ENCODE measurements at regions not wholly inside any gene's neighbourhood (a gene's known extent, or its start where the extent isn't known, plus 50 kb on each side); places are given as distances from the start of the nearest gene placed in this dataset.

- no peak for DNase-seq (ENCODE audit: low spot score)
- no peak for ATAC-seq
- intact Hi-C loops (cut with DNase I) = no loop called here
Observed at GRCh38 chr12:127556231-127556886, 710.6 kb upstream of the TMEM132C start.

GRCh38 chr12:127558361-127558760 is 708.6 kb upstream of the TMEM132C start:
- intact Hi-C loops (cut with DNase I) = no loop called here
- no peak for DNase-seq (ENCODE audit: low spot score)

GRCh38 chr12:127559349-127560040 is 707.5 kb upstream of the TMEM132C start:
- intact Hi-C loops (cut with DNase I) = no loop called here
- ATAC-seq = peak; percentile 30
- DNase-seq (ENCODE audit: low spot score) = no peak

More at GRCh38 chr12:127558361-127558760, 708.6 kb upstream of the TMEM132C start:
- ATAC-seq = no peak

GRCh38 chr12:127560041-127560478 is 706.9 kb upstream of the TMEM132C start:
- no peak for ATAC-seq
- intact Hi-C loops (cut with DNase I) = no loop called here
- DNase-seq (ENCODE audit: low spot score) = no peak

GRCh38 chr12:127562816-127563215 is 704.2 kb upstream of the TMEM132C start:
- ATAC-seq (no peak), DNase-seq (ENCODE audit: low spot score) (no peak)
- intact Hi-C loops (cut with DNase I) = no loop called here

- intact Hi-C loops (cut with DNase I) = no loop called here
- DNase-seq (ENCODE audit: low spot score) (no peak), ATAC-seq (no peak)
Observed at GRCh38 chr12:127565241-127565640, 701.7 kb upstream of the TMEM132C start.

- ATAC-seq (no peak), DNase-seq (ENCODE audit: low spot score) (no peak)
- intact Hi-C loops (cut with DNase I) = no loop called here
Observed at GRCh38 chr12:127567531-127567930, 699.4 kb upstream of the TMEM132C start.

- intact Hi-C loops (cut with DNase I) = no loop called here
- DNase-seq (ENCODE audit: low spot score) (no peak), ATAC-seq (no peak)
Observed at GRCh38 chr12:127570387-127570786, 696.6 kb upstream of the TMEM132C start.

- ATAC-seq (no peak), DNase-seq (ENCODE audit: low spot score) (no peak)
Observed at GRCh38 chr12:127570793-127571360, 696.1 kb upstream of the TMEM132C start.

GRCh38 chr12:127571578-127571977 is 695.4 kb upstream of the TMEM132C start:
- no peak for DNase-seq (ENCODE audit: low spot score)
- intact Hi-C loops (cut with DNase I) = no loop called here
- ATAC-seq = no peak

More at GRCh38 chr12:127570793-127571360, 696.1 kb upstream of the TMEM132C start:
- intact Hi-C loops (cut with DNase I) = no loop called here

- ATAC-seq = no peak
- no peak for DNase-seq (ENCODE audit: low spot score)
- intact Hi-C loops (cut with DNase I) = no loop called here
Observed at GRCh38 chr12:127579446-127579845, 687.5 kb upstream of the TMEM132C start.

GRCh38 chr12:127582074-127582473 is 684.9 kb upstream of the TMEM132C start:
- no peak for DNase-seq (ENCODE audit: low spot score)
- ATAC-seq = no peak
- intact Hi-C loops (cut with DNase I) = no loop called here

- intact Hi-C loops (cut with DNase I) = no loop called here
- DNase-seq (ENCODE audit: low spot score) (no peak), ATAC-seq (no peak)
Observed at GRCh38 chr12:127583041-127583440, 683.9 kb upstream of the TMEM132C start.

- DNase-seq (ENCODE audit: low spot score) = no peak
Observed at GRCh38 chr12:127588249-127588648, 678.7 kb upstream of the TMEM132C start.

GRCh38 chr12:127589541-127589940 is 677.4 kb upstream of the TMEM132C start:
- intact Hi-C loops (cut with DNase I) = no loop called here
- ATAC-seq = no peak
- no peak for DNase-seq (ENCODE audit: low spot score)

More at GRCh38 chr12:127588249-127588648, 678.7 kb upstream of the TMEM132C start:
- intact Hi-C loops (cut with DNase I) = no loop called here
- peak; percentile 84 for ATAC-seq

- DNase-seq (ENCODE audit: low spot score) = no peak
- intact Hi-C loops (cut with DNase I) = no loop called here
- no peak for ATAC-seq
Observed at GRCh38 chr12:127590868-127591267, 676.1 kb upstream of the TMEM132C start.

GRCh38 chr12:127592245-127592644 is 674.7 kb upstream of the TMEM132C start:
- ATAC-seq (no peak), DNase-seq (ENCODE audit: low spot score) (no peak)
- intact Hi-C loops (cut with DNase I) = no loop called here

- intact Hi-C loops (cut with DNase I) = no loop called here
- ATAC-seq (no peak), DNase-seq (ENCODE audit: low spot score) (no peak)
Observed at GRCh38 chr12:127594351-127594970, 672.5 kb upstream of the TMEM132C start.

GRCh38 chr12:127595506-127595905 is 671.5 kb upstream of the TMEM132C start:
- DNase-seq (ENCODE audit: low spot score) = no peak
- intact Hi-C loops (cut with DNase I) = no loop called here
- ATAC-seq = no peak

- intact Hi-C loops (cut with DNase I) = no loop called here
- DNase-seq (ENCODE audit: low spot score) = no peak
- no peak for ATAC-seq
Observed at GRCh38 chr12:127596891-127597290, 670.1 kb upstream of the TMEM132C start.

Data from sciatic nerve (tissue), 2 donors.